Dendritic cell treated with granulocyte-macrophage colony-stimulating factor and Interleukin-4, amounts not matched to agents 40 ng/mL and 50 ng/mL, for 4 days (primary cell): ENCODE measurements at regions not wholly inside any gene's neighbourhood (a gene's known extent, or its start where the extent isn't known, plus 50 kb on each side); places are given as distances from the start of the nearest gene placed in this dataset.

Experiments
- H3K27ac Mint-ChIP-seq: one replicate; pipeline ENCODE4 v1.8.0; 2022; ENCODE audit warnings: mild to moderate bottlenecking, mixed read lengths
- H3K27me3 Mint-ChIP-seq: one replicate; pipeline ENCODE4 v1.8.0; 2022; ENCODE audit warnings: mild to moderate bottlenecking, mixed read lengths
- H3K36me3 Mint-ChIP-seq: one replicate; pipeline ENCODE4 v1.8.0; 2022; ENCODE audit warnings: low read depth, mixed read lengths
- H3K4me1 Mint-ChIP-seq: one replicate; pipeline ENCODE4 v1.8.0; 2022; ENCODE audit warnings: low read depth, mixed read lengths
- H3K4me3 Mint-ChIP-seq: one replicate; pipeline ENCODE4 v1.8.0; 2022; ENCODE audit warnings: mild to moderate bottlenecking, moderate library complexity, mixed read lengths
- H3K9me3 Mint-ChIP-seq: one replicate; pipeline ENCODE4 v1.8.0; 2022; ENCODE audit warnings: mixed read lengths
- intact Hi-C: fragments of 100-400 bp; cut with micrococcal nuclease; formaldehyde crosslinking; loops from one replicate; pipeline ENCODE4 v1.15.0; 2022

DNA sequence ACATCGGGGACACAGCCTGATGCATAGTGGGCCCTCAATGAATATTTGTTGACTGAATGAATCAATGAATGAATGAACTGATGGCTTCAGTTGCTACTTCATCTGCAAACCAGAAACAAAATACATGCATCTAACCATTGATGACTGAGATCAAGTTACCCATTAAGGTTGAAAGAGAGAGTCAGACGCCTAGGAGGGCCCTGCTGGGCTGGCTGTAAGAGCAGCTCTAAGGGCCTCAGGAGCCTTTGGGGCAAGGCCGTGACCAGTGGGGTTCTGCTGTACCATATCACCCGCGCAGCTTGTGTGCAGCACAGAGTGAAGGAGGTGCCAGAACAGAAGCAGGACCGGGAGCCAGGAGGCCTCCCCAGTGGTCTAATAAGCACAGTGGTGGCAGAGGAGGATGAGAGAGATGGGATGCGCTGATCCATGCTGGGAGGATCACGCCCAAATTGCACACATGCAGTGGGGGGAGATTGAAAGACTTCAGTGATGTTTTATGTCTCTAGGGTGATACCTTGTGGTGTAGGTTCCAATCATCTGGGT lies 96.1 kb upstream of the KCNG1 start:
- no peaks in the 10 kb centered on the region for H3K9me3 Mint-ChIP-seq
- no peaks in the 10 kb centered on the region for H3K4me1 Mint-ChIP-seq
- H3K27ac Mint-ChIP-seq: no peak overlapping the region
- no peak overlapping the region for H3K4me3 Mint-ChIP-seq
- intact Hi-C loops: no loop called here
- H3K27me3 Mint-ChIP-seq: peaks cover 14% of the 10 kb centered on the region
- no peaks in the 10 kb centered on the region for H3K36me3 Mint-ChIP-seq

- Mint-ChIP-seq H3K36me3 (no peaks in the 10 kb centered on the region), H3K4me3 (no peak overlapping the region), H3K4me1 (no peaks in the 10 kb centered on the region), H3K27ac (no peak overlapping the region), H3K9me3 (no peaks in the 10 kb centered on the region), H3K27me3 (peaks cover 14% of the 10 kb centered on the region)
- intact Hi-C loops: no loop called here
These were observed 95.3 kb upstream of the KCNG1 start for GRCh38 chr20:51118216-51118615.

DNA sequence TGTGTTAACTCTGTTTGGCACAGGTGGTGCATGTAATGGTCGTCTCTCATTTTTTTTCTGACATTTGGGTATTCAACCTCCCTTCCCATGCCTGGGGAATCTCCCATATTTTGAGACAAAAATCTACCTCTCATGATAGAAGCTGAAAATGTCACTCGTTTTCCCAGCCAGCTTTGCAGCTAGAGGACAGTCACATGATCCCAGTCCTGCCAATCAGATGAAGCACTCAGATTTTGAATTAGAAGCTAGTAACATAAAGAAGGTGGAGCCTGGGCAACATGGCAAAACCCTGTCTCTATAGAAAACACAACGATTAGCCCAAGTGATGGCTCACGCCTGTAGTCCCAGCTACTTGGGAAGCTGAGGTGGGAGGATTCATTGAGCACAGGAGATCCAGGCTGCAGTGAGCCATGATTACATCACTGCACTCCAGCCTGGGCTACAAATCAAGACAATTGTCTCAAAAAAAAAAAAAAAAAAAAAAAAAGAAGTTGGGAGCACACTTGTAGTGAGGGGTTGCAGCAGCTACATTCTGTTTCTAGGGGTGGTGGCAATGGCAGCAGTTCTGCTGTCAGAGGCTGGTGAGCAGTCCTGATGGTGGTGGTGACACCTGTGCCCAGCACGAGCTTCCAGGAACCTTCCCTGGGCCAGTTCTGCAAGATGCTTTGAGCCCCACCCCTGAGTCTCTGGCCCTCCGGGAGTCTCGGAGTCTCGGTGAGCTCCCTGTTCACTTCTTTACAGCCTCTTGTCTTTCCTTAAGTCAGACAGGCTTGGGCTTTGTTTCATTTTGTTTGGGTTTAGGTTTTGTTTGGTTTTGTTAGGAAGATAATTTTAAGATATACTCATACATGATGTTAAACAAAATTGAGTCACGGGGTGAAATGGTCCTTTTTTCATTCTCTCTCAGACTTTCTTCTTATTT lies 94.1 kb upstream of the KCNG1 start:
- Mint-ChIP-seq H3K36me3 (no peaks in the 10 kb centered on the region), H3K4me1 (no peaks in the 10 kb centered on the region), H3K4me3 (no peak overlapping the region), H3K27me3 (peaks cover 7% of the 10 kb centered on the region), H3K9me3 (no peaks in the 10 kb centered on the region), H3K27ac (no peak overlapping the region)
- intact Hi-C loops: no loop called here

- Mint-ChIP-seq H3K4me3 (no peak overlapping the region), H3K27ac (no peak overlapping the region), H3K27me3 (peaks cover 5% of the 10 kb centered on the region), H3K36me3 (no peaks in the 10 kb centered on the region), H3K4me1 (no peaks in the 10 kb centered on the region), H3K9me3 (no peaks in the 10 kb centered on the region)
- intact Hi-C loops: no loop called here
These were observed 88.4 kb upstream of the KCNG1 start for GRCh38 chr20:51111290-51111689.

DNA sequence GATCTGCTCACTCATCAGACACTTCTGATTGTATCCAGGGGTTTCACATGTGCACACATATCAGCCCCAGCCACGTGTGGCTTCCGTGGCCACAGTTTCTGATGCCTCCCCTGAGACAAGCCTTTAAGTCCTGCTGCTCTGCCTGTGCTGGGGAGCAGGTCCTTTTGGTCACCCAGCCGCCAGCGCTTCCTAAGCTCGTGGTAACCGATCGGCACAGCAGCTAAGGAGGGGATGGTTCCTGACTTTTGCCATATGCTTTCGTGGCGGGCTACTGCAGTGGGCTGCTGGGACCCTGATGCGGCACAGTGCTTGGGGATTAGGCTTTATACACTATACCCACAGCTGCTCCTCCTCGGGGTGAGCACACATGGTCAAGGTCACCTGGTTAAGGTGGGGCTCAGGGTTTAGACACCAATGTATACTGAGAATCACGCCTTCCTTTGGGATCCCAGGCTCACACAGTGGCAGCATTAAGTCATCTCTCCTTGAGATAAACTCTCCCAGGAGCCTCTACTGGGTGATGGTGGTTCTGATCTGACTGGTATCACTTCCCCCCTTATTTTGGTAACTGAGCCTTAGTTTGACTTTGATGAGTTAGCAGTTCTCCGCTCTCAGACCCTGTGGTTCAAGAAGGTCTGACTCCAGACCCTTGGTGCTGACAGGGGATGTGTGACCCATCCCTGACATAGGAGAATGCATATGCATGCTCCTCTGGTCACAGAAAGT lies 85.9 kb upstream of the KCNG1 start:
- Mint-ChIP-seq H3K36me3 (no peaks in the 10 kb centered on the region), H3K9me3 (no peaks in the 10 kb centered on the region), H3K27ac (no peak overlapping the region), H3K4me1 (no peaks in the 10 kb centered on the region), H3K4me3 (no peak overlapping the region), H3K27me3 (peaks cover 5% of the 10 kb centered on the region)
- intact Hi-C loops: no loop called here

DNA sequence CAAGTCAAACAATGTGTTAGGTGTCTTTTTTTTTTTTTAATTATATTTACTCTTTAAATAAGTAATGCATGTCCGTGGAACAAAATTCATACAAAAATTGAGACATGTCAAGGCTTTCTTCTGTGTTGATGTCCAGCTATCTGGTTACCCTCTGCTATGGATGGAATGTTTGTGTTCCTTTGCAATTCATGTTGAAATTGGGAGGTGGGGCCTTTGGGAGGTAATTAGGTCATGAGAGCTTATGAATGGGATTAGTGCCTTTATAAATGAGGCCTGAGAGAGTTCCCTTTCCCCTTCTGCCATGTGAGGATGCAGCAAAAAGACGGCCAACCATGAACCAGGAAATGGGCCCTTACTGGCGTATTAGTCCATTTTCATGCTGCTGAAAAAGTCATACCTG lies 83.1 kb upstream of the KCNG1 start:
- Mint-ChIP-seq H3K4me1 (no peaks in the 10 kb centered on the region), H3K27me3 (peaks cover 7% of the 10 kb centered on the region), H3K4me3 (no peak overlapping the region), H3K36me3 (no peaks in the 10 kb centered on the region), H3K27ac (no peak overlapping the region), H3K9me3 (no peaks in the 10 kb centered on the region)
- intact Hi-C loops: no loop called here

GRCh38 chr20:51104960-51105920 lies 82.3 kb upstream of the KCNG1 start:
- H3K9me3 Mint-ChIP-seq: no peaks in the 10 kb centered on the region
- intact Hi-C loops: no loop called here
- peaks cover 7% of the 10 kb centered on the region for H3K27me3 Mint-ChIP-seq
- no peaks in the 10 kb centered on the region for H3K36me3 Mint-ChIP-seq
- H3K4me1 Mint-ChIP-seq: no peaks in the 10 kb centered on the region
- H3K4me3 Mint-ChIP-seq: no peak overlapping the region
- no peak overlapping the region for H3K27ac Mint-ChIP-seq

DNA sequence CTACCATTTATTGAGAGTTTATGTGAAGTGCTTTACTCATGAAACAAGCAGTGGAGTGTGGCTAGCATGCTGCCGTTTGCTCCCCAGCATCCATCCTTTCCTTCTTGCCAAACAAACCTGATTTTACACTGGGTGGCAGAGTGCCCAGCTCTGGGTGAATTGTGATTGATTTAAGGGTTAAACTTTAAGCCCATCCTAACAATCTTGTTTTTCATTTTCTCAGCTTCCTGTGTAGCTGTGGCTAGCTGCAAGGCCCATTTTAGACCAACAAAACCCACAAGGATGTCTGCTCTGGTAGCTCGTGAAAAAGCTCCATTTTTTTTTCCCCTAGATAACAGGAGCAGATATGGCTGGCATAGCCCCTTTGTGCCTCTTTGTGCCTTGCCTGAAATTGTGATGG lies 77.7 kb upstream of the KCNG1 start:
- no peak overlapping the region for H3K4me3 Mint-ChIP-seq
- no peaks in the 10 kb centered on the region for H3K4me1 Mint-ChIP-seq
- intact Hi-C loops: no loop called here
- H3K27ac Mint-ChIP-seq: no peak overlapping the region
- no peaks in the 10 kb centered on the region for H3K36me3 Mint-ChIP-seq
- peaks cover 4% of the 10 kb centered on the region for H3K27me3 Mint-ChIP-seq
- H3K9me3 Mint-ChIP-seq: no peaks in the 10 kb centered on the region

- intact Hi-C loops: no loop called here
- H3K9me3 Mint-ChIP-seq: no peaks in the 10 kb centered on the region
- peaks cover 12% of the 10 kb centered on the region for H3K27me3 Mint-ChIP-seq
- H3K27ac Mint-ChIP-seq: no peak overlapping the region
- no peak overlapping the region for H3K4me3 Mint-ChIP-seq
- no peaks in the 10 kb centered on the region for H3K36me3 Mint-ChIP-seq
- no peaks in the 10 kb centered on the region for H3K4me1 Mint-ChIP-seq
These were observed 75.4 kb upstream of the KCNG1 start for GRCh38 chr20:51098284-51098810.

- Mint-ChIP-seq H3K4me1 (no peaks in the 10 kb centered on the region), H3K27me3 (peaks cover 18% of the 10 kb centered on the region), H3K27ac (no peak overlapping the region), H3K4me3 (no peak overlapping the region), H3K9me3 (no peaks in the 10 kb centered on the region), H3K36me3 (no peaks in the 10 kb centered on the region)
- intact Hi-C loops: no loop called here
These were observed 74.6 kb upstream of the KCNG1 start for GRCh38 chr20:51097351-51098120.

GRCh38 chr20:51096582-51097267 lies 73.8 kb upstream of the KCNG1 start:
- H3K36me3 Mint-ChIP-seq: no peaks in the 10 kb centered on the region

DNA sequence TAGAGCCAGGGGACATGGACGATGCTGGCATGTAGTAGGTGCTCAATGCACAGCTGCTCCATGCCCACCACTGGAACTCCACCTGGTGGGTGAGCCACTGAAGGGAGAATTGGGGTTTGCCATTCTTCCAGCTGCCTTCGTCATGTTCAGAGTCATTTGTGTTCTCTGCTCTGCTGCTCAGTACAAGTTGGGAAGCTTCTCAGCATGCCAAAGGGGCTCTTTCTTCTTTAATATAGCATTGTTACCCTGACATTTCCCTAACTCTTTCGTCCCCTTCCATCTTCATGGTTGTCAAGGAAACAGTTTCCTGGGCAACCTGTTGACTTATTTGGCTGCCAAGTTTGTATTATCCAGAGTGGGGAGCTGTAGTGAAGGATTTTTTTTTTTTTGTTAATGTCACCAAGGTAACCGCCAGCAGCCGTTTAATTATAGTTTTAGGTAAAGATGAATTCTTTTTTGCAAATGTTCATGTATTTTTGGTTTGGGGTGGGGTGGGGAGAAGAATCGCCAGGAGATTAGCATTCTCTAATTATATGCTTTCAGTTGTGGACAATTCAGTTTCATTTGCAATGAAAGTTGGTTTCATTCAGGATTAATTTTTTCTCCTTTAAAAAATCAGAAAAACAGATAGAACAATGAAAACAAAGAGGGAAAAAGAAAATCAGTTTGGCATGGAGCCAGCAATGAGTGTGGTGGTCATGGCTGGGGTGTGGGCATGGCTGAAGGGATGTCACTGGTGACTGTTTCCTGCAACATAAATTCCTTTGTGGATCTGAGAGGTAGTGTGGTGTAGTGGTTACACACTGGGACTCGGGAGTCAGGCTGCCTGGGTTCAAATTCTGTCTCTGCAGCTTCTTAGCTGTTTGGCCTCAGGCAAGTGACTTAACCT lies 73.0 kb upstream of the KCNG1 start:
- Mint-ChIP-seq H3K27ac (no peak overlapping the region), H3K4me1 (no peaks in the 10 kb centered on the region), H3K27me3 (peaks cover 29% of the 10 kb centered on the region), H3K4me3 (no peak overlapping the region), H3K36me3 (no peaks in the 10 kb centered on the region), H3K9me3 (no peaks in the 10 kb centered on the region)
- intact Hi-C loops: no loop called here

More at GRCh38 chr20:51096582-51097267, 73.8 kb upstream of the KCNG1 start:
- Mint-ChIP-seq H3K4me1 (no peaks in the 10 kb centered on the region), H3K9me3 (no peaks in the 10 kb centered on the region), H3K27ac (no peak overlapping the region), H3K27me3 (peaks cover 24% of the 10 kb centered on the region), H3K4me3 (no peak overlapping the region)
- intact Hi-C loops: no loop called here
